Fibroblast of upper back skin (primary cell): ENCODE measurements at regions not wholly inside any gene's neighbourhood (a gene's known extent, or its start where the extent isn't known, plus 50 kb on each side); places are given as distances from the start of the nearest gene placed in this dataset.
"Not testable (repeated sequence)": the region's sequence is repeated elsewhere in the genome, so short reads cannot be mapped to it uniquely, and the experiment has no call there.

Experiments
- DNase-seq: peaks from one replicate; pipeline ENCODE4 v3.0.0-alpha.2; 2013

DNA sequence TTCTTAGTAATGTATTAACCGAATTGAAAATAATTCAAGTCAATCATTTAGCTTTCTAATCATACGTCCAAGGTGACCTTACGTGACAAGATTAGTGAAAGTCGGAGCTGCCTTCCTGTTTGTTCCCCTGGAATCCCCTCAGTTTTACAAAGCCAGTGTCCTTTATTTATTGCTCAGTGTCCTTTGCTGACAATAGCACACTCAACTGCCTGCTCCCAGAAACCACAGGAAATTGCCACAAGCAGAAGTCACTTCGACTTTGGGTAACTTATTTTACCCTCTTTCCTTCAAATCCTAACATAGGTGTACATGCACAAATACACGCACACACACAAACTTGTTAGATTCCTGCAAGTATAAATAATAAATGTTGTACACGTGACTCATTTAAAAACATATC lies 1167.7 kb upstream of the ADGRB3 start:
- no peak for DNase-seq

DNA sequence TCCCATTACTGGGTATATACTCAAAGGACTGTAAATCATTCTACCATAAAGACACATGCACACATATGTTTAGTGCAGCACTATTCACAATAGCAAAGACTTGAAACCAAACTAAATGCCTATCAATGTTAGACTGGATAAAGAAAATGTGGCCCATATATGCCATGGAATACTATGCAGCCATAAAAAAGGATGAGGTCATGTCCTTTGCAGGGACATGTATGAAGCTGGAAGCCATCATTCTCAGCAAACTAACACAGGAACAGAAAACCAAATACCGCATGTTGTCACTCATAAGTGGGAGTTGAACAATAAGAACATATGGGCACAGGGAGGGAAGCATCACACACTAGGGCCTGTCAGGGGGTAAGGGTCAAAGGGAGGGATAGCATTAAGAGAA lies 1172.4 kb upstream of the ADGRB3 start:
- not testable (repeated sequence) for DNase-seq

DNA sequence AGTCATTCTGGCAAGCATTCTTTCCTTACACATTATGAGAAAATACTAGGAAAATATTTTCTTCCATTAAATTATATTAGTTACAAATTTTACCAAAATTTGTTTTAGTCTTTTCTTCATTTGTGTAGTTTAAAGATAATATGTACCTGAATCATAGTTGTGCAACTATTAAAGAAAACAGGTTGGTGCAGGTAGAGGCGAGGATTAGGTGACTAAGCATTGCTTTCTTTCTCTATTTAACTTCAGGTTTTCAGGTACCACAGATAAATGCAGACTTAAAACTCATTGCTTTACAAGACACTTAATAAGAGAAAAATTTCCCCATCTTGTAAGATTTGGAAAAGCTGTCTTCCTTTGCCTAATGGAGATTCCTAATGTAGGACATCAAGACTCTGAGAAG lies 1175.5 kb upstream of the ADGRB3 start:
- DNase-seq = no peak

DNA sequence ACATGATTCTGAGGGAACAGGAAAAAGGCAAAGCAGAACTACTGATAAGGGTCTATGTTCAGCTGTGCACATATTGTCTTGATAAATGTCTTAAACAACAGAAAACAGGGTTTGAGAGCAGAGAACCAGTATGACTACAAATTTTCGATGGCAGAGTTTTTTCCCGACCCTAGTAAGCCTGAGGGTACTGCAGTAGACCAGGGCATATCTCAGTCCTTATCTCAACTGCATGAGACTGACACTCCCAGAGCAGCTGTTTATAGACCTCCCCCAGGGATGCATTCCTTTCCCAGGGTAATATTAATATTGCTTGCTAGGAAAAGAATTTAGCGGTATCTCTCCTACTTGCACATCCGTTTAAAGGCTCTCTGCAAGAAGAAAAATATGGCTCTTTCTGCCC lies 1176.8 kb upstream of the ADGRB3 start:
- no peak for DNase-seq

DNA sequence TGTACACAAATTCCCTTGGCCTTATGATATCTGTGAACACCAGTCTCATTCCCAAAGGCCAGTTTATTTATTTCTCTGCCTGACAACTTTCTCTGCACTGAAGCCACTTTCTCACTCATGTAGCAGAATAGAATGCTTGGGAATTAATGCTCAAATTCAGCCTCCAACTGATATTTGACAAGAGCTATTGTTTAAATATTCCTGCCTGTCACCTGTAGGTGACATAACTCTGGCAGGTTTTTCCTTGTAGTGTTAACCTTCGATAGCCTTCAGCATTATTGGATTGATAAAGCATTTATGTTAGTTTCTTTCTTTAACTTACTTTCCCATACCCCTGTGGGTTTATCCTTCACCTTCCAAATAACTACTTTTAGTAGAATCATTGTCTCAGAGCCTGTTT lies 1183.2 kb upstream of the ADGRB3 start:
- no peak for DNase-seq

DNA sequence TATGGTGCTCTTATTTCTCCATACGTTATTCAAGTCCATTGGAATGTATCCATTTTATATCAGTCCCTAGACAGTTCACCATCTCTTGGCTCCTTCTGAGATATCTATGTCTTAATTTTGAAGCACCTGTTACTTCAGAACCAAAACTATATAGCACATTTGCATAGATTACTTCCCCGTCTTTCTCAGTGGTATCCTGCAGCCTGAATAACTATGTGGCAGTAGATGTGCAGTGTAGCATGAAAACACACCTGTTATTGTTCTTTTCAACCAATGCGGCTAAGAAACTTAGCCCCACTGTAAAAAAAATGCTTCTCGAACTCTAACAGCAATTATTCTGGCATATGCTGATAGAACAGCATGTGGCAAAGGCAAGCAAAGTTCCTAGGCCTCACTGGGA lies 1184.4 kb upstream of the ADGRB3 start:
- DNase-seq = no peak

DNA sequence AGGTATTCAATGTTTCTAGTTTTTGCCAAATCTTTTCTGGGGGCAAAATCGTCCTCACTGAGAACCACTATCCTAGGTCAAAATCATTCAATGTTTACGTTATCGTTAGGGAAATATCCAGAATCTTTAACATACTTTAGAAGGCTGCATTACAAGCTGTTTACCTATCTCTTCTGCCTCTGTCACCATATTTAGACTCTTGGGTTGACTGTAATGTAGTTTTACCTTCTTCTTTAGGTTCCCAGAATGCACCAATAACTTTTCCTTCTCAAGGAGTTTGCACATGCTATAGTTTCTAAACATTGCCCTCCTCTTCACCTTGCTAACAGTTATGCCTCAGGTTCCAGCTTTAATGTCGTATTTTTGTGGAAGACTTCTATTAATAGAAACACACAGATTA lies 1185.5 kb upstream of the ADGRB3 start:
- DNase-seq = no peak

DNA sequence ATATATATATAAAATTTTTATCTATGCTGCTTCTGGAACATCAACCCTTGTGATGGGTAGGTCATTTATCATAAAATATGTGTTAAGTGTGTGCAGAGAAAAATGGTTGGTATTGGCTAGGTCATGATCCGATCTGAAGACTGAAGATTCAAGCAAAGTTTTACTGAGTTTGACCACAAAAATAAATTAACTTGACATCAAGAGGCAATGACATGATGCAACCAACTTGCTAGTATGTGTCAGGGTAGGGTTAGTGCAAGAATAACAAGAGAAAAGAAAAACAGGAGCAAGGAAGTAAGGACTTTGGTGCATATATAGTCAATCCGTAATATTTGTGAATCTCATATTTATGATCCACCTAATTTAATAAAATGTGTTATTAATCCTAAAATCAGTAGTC lies 1202.0 kb upstream of the ADGRB3 start:
- DNase-seq = no peak

DNA sequence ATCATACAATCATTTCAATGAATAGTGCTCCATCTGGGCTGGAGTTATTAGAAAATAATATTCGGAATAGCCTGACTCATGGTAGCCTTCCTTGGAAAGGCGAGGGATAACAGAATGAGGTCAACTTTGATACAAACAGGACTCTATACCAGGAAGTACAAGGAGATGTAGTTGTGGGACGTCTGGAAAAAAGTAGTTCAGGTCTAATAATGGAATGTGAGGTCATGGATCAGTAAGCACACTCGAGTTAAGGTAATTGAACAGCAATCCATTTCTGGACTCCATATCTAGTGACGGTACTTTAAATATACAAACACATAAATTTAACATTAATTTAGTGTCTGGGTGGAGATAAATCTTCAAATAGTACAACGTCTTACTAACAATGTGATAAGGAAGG lies 1204.0 kb upstream of the ADGRB3 start:
- DNase-seq = no peak

DNA sequence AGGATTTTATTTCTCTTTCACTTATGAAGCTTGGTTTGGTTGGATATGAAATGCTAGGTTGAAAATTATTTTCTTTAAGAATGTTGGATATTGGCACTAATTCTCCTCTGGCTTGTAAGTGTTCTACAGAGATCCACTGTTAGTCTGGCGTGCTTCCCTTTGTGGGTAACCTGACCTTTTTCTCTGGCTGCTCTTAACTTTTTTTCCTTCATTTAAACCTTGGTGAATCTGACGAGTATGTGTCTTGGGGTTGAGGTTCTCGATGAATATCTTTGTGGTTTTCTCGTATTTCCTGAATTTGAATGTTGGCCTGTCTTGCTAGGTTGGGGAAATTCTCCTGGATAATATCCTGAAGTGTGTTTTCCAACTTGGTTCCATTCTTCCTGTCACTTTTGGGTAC lies 1208.4 kb upstream of the ADGRB3 start:
- not testable (repeated sequence) for DNase-seq

DNA sequence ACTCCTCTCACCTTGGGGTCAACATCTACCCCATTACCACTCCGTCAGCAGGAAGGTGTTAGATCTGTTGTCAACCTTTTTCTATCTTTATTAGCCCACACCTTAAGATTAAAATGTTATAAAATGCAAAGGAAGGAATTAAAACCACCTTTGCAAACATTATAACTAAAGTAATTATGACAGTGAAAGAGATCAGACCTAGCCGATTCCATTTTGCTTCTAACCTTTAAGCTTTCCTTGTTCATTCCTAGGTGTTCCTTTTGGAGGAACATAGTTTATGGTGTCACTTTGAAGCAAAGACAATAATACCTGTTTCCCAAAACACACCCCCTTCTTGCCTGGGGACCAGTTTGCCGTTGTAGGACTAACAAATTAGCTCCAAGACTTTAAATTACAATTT lies 1223.0 kb upstream of the ADGRB3 start:
- DNase-seq = no peak

DNA sequence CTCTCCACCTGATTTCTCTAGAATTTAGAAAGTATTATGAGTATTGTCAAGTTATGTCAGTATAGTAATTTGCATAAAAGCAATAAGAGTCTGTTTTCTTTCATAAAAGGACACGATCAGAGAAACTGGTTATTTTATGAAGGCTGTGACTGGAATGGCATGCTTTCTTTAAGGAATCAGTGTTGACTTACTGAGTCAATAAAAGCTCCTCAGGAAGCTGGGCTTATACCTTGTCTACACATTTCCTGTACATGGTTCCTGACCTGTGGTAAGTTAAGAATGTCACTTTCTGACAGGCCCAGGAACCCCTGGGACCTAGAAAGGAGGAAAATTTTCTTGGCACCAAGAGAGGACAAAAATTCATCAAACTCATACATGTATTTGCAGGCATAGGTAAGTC lies 1224.0 kb upstream of the ADGRB3 start:
- no peak for DNase-seq

DNA sequence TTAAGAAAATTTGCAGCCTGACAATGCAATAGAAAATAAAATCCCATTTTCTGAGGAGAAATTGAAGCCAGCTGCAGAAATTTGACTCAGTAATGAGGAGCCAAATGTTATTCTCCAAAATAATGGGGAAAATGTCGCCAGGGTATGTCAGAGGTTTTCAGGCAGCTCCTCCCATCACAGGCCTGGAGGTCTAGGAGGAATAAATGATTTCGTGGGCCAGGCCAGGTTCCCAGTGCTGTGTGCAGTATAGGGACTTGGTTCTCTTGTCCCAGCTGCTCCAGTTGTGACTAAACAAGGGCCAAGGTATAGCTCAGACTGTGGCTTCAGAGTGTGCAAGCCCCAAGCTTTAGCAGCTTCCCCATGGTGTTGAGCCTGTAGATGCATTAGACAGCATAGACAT lies 1240.8 kb upstream of the ADGRB3 start:
- DNase-seq = no peak

DNA sequence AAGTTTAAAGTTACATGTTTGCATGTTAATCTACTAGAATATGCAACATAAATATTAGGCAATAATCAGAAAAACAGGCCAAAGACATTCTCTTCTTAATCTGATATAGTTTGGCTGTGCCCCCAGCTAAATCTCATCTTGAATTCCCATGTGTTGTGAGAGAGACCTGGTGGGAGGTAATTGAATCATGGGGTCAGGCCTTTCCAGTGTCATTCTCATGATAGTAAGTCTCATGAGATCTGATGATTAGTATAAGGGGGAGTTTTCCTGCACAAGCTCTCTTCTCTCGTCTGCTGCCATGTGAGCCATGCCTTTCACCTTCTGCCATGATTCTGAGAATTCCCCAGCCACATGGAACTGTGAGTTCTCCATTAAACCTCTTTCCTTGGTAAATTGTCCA lies 1241.7 kb upstream of the ADGRB3 start:
- no peak for DNase-seq

DNA sequence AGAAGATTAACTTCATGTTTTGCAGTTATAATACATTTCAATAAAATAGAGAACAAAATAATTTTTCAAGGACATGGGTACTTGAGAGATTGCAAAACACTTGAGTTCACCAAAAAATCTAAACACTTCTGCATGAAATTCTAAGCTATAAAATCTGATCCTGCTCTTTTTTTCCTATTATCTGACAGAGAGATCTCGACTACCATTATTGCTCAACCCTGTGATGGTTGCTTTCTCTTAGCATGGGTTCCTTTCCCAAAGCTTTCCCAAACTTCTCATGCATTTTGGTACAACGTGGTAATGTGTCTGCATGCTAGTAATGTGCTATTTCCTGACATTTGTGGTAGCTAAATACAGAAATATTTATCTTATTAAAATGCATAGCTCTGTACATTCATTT lies 1243.1 kb upstream of the ADGRB3 start:
- no peak for DNase-seq

DNA sequence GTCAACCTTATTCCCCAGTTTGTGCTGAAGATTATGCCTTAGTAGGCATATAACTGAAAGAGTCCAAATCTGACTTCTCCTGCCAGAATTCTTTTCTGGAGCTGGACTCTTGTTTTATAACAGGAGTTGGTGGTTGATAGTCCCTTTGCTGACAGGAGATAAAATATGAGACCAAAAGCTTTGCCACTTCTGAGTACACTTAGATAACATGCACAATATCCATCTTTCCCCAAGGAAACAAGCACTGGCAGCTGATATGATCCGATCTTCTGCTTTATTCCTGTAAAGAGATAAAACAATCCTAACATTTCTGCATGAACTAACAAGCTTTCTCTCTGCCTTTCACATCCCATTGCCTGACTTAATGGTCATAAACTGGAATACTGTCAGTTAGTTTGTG lies 1265.4 kb upstream of the ADGRB3 start:
- DNase-seq = no peak

DNA sequence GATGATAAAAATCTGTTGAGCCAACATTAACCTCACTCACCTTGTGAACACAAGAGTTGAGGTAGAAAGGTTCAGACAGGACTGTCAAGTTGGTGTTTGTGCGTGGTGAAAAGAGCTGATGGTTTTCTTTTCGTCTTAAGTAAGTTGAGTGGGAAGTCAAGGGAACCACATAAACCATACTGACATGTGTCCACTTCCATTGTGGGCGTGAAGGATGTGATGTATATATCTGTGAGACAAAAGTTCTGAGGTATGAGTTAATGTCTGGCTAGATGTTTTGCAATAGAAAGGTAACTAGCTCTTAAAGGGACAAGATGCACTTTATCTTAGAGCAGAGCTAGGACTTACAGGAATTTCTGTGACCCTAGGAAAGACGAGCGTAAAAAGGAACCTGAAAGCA lies 1272.1 kb upstream of the ADGRB3 start:
- no peak for DNase-seq

DNA sequence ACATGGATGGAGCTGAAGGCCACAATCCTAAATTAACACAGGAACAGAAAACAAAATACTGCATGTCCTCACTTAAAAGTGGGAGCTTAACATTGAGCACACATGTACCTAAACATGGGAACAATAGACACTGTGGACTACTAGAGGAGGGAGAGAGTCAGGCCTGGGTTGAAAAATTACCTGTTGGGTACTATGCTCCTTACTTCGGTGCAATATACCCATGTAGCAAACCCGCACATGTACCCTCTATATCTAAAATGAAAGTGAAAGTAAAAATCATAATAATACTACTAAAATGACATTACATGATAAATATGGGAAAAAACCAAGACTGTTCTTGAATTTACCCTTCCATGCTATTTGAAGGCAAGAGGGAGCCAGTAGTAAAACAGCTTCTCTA lies 1273.8 kb upstream of the ADGRB3 start:
- no peak for DNase-seq

DNA sequence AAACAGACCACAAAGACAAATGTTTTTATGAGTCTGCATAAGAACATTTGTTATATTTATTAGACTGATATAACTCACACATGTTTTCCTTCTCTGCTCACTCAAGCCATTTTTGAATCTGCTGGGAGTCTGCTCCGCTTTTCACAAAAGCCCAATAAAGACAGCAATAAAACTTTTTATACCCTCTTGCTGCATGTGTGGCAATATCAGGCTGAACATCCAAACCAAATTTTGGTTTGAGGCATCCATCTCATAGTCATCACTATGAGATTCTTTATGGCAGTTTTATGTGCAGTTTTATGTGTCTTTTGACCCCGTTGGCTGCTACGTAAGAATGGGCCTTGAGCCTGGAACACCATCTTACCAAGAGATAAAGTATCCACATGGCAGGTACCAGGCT lies 1276.8 kb upstream of the ADGRB3 start:
- DNase-seq = no peak

DNA sequence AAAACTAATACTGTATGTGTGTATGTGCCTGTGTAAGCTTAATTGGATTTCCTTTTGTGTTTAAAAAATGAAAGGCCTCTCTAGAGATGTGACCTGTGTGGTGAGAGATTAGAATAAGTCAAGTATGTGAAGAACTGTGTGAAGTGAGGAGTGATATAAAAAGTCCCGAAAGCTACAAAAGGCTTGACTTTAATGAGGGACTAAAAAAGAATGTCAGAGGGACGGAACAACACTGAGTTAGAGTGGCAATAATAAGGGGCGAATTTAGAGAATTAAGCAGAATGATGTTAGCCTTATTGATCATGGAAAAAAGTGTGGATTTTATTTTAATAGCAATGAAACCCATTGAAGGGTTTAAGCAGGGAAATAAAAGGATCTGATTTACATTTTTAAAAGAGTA lies 1281.2 kb upstream of the ADGRB3 start:
- no peak for DNase-seq

DNA sequence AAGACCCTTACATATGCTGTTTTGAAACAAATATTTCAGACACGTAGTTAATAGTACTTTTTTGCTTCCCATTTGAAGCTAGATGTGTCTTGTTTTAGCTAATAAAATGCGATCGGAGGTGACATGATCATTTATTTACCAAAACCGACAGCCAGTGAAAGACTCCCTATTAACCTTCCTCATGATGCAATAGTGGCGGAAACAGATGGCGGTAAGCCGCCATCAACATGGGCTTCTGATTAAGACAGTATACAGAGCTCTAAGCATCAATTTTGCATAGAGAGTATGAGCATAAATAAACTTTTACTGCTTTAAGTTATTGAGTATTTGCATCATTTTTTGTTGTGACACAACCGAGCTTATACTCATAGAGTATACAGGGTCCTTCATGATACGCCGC lies 1282.4 kb upstream of the ADGRB3 start:
- no peak for DNase-seq

DNA sequence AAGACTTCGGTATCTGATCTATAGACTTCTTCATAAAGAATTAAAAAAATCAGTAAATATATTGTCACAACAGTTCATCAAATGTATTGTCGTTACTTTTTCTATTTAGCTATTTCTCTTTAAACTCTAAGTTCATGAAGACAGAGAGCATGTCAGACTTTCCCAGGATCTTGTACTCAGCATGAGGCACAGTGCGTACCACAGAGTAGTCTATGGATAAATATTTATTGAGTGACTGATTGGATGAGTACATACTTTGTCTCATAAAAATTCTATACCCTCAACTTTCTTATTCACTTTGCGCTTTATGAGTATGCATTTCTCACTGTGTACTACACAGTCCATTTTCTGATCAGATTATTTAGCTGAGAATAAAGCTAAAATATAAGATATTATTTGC lies 1284.4 kb upstream of the ADGRB3 start:
- no peak for DNase-seq

DNA sequence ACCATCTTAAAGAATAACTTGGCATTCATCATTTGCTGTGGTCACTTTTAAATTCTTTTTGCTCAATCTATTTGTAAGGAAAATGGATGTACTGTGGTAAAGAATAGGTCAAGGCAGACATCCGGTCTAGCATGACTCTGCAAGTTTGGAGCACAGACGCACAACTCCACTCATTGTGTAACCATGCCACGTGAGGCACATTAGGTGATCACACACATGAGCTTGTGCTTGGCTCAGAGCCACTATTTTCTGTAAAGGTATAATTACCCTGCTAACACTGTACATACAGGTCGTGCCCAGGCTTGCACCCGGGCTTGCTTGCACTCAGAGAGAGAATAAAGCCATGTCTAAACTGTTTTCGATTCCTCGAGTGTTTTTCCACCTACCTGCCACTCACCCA lies 1289.1 kb upstream of the ADGRB3 start:
- no peak for DNase-seq

DNA sequence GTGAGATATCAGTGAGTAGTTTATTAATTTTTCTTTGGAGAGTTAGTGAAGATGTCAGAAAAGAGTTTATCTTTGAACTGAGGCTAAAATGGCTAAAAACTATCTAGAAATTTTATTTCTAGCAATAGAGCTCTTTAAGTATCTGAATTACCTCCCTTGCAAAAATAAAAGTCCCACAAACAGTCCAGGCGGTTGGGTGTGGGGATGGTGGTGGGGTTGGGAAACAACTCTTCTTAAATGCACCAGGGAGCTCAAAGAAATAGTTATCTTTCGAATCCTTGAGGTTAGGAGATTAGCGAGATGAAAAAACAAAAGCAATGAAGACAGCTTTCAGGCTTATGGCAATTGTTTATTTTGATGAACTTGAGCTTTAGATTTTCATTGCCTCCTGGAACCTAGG lies 1299.1 kb upstream of the ADGRB3 start:
- DNase-seq = no peak

DNA sequence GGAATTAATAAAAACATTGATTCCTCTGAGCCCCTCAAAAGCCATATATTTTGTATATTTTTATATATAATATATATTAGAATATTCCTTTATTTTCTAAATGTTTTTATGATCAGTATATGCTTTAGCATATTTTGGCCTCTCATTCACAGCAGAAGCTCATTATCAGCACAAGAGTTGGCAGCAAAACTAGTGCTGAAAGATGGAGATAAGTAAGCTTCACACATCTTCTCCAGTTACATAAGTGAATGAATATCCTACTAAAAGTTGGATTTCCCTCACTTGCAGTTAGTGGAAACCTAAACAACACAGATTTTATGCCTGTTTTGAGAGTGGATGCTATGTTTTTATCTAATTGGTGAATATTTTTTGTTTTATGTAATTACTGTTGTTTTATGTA lies 1303.8 kb upstream of the ADGRB3 start:
- no peak for DNase-seq

DNA sequence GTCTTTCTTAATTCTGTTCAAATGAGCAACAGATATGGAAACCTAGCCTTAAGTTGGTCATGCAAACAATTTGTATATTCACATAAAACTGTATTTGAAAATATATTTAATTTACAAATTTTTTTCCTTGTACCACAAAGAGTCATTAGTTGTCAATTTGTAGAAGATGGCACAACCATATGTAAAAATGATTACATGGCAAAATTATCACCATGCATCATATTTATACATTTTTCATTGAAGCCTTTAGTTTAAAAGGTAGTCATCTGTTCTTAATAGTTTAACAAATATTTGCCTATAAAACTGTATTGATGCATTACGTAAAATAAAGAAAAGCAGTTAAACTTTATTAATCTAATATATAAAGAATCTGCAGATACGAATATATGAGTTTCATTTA lies 1306.8 kb upstream of the ADGRB3 start:
- no peak for DNase-seq
